Glomerular endothelial cell (primary cell): ENCODE measurements at regions not wholly inside any gene's neighbourhood (a gene's known extent, or its start where the extent isn't known, plus 50 kb on each side); places are given as distances from the start of the nearest gene placed in this dataset.

Experiments used
- DNase-seq: peaks from one replicate; pipeline ENCODE4 v3.0.0-alpha.2; 2011; ENCODE audit warnings: low read depth, low spot score; ENCODE audit errors: extremely low read depth

- no peak for DNase-seq
Measured at GRCh38 chr5:68734781-68735180, 359.0 kb upstream of the SLC30A5 start.

GRCh38 chr5:68738236-68738635 is 355.6 kb upstream of the SLC30A5 start:
- DNase-seq = no peak

GRCh38 chr5:68738841-68739240 is 355.0 kb upstream of the SLC30A5 start:
- no peak for DNase-seq

GRCh38 chr5:68739752-68740151 is 354.1 kb upstream of the SLC30A5 start:
- no peak for DNase-seq

GRCh38 chr5:68740226-68740910 is 353.4 kb upstream of the SLC30A5 start:
- no peak for DNase-seq

GRCh38 chr5:68744206-68744605 is 349.6 kb upstream of the SLC30A5 start:
- DNase-seq = no peak

- no peak for DNase-seq
Measured at GRCh38 chr5:68745448-68745847, 348.4 kb upstream of the SLC30A5 start.

- DNase-seq = no peak
Measured at GRCh38 chr5:68746220-68746619, 347.6 kb upstream of the SLC30A5 start.

- DNase-seq = no peak
Measured at GRCh38 chr5:68746643-68747420, 347.0 kb upstream of the SLC30A5 start.

GRCh38 chr5:68747521-68747920 is 346.3 kb upstream of the SLC30A5 start:
- DNase-seq = no peak

- no peak for DNase-seq
Measured at GRCh38 chr5:68748101-68748500, 345.7 kb upstream of the SLC30A5 start.

- no peak for DNase-seq
Measured at GRCh38 chr5:68749077-68749476, 344.7 kb upstream of the SLC30A5 start.

GRCh38 chr5:68749631-68750030 is 344.2 kb upstream of the SLC30A5 start:
- no peak for DNase-seq

- DNase-seq = no peak
Measured at GRCh38 chr5:68751661-68752060, 342.2 kb upstream of the SLC30A5 start.

GRCh38 chr5:68754536-68754935 is 339.3 kb upstream of the SLC30A5 start:
- DNase-seq = no peak

GRCh38 chr5:68755293-68755692 is 338.5 kb upstream of the SLC30A5 start:
- DNase-seq = no peak

- no peak for DNase-seq
Measured at GRCh38 chr5:68757006-68757405, 336.8 kb upstream of the SLC30A5 start.

GRCh38 chr5:68757626-68758212 is 336.1 kb upstream of the SLC30A5 start:
- DNase-seq = no peak

GRCh38 chr5:68759593-68759992 is 334.2 kb upstream of the SLC30A5 start:
- no peak for DNase-seq

GRCh38 chr5:68762201-68762600 is 331.6 kb upstream of the SLC30A5 start:
- no peak for DNase-seq

- DNase-seq = no peak
Measured at GRCh38 chr5:68766952-68767464, 326.8 kb upstream of the SLC30A5 start.

GRCh38 chr5:68770551-68770950 is 323.3 kb upstream of the SLC30A5 start:
- no peak for DNase-seq
